HepG2 (cell line): ENCODE measurements at regions not wholly inside any gene's neighbourhood (a gene's known extent, or its start where the extent isn't known, plus 50 kb on each side); places are given as distances from the start of the nearest gene placed in this dataset.

Source experiments
- CHD4 ChIP-seq: fragments of 200-600 bp; sonication (generic); IDR thresholded peaks from 2 replicates; pipeline ENCODE4 v1.7.0; 2017; ENCODE audit warnings: mild to moderate bottlenecking, low read length, borderline replicate concordance
- FOXO4 ChIP-seq: sonication (generic); formaldehyde crosslinking; conservative IDR thresholded peaks from 2 replicates; pipeline ENCODE4 v1.8.1; 2023; ENCODE audit warnings: missing genetic modification reagents
- MAZ ChIP-seq, 2 experiments: sonication (generic) in 1 of 2; formaldehyde crosslinking in 1 of 2; IDR thresholded peaks; 2 replicates each; pipeline versions ENCODE4 v1.5.0 to v1.6.1; 2012 to 2020; ENCODE audit warnings: low read depth in 2 of 2, mild to moderate bottlenecking in 2 of 2, borderline replicate concordance in 1 of 2, improper control_type of control experiment in 1 of 2, low read length in 1 of 2, missing genetic modification reagents in 1 of 2, moderate library complexity in 1 of 2
- NR2F2 ChIP-seq: IDR thresholded peaks from 2 replicates; pipeline ENCODE4 v1.6.1; 2012; ENCODE audit warnings: low read depth, inconsistent platforms, borderline replicate concordance
- POLR2A ChIP-seq, 2 experiments: IDR thresholded peaks; 2 replicates each; pipeline ENCODE4 v1.6.1; 2011; ENCODE audit warnings: low read depth in 2 of 2, low read length in 2 of 2, mild to moderate bottlenecking in 1 of 2, moderate library complexity in 1 of 2; ENCODE audit not compliant: insufficient read depth in 1 of 2
- ZNF446 ChIP-seq: sonication (generic); formaldehyde crosslinking; IDR thresholded peaks from 2 replicates; pipeline ENCODE4 v1.5.0; 2020; ENCODE audit warnings: mild to moderate bottlenecking, missing genetic modification reagents
- ZNF724P ChIP-seq: sonication (generic); formaldehyde crosslinking; IDR thresholded peaks from 2 replicates; pipeline ENCODE4 v1.8.0; 2022; ENCODE audit warnings: missing genetic modification reagents, borderline replicate concordance

GRCh38 chr10:9547936-9548904 lies 1469.5 kb upstream of the CELF2 start:
- no peak for TF ChIP-seq CHD4
- TF ChIP-seq ZNF446, result no peak
- TF ChIP-seq NR2F2, result no peak
- no peak for TF ChIP-seq MAZ (IDR thresholded peaks at IDR 0.05; ENCODE audit: borderline replicate concordance, low read depth, low read length)
- TF ChIP-seq MAZ (CRISPR knock-in tag; IDR thresholded peaks at IDR 0.05; ENCODE audit: low read depth), result no peak
- no peak for TF ChIP-seq POLR2A (IDR thresholded peaks at IDR 0.05; ENCODE audit: insufficient read depth in 1 of 2, low read depth in 2 of 2, low read length in 2 of 2)
- TF ChIP-seq FOXO4 (CRISPR knock-in tag), result no peak
- no peak for TF ChIP-seq ZNF724P (CRISPR knock-in tag)
